DMS153 (cell line): ENCODE measurements at regions not wholly inside any gene's neighbourhood (a gene's known extent, or its start where the extent isn't known, plus 50 kb on each side); places are given as distances from the start of the nearest gene placed in this dataset.
"Not testable (repeated sequence)": the region's sequence is repeated elsewhere in the genome, so short reads cannot be mapped to it uniquely, and the experiment has no call there.

Experiments used
- DNase-seq: peaks from one replicate; lab custom pipeline; 2025; lab: John Stamatoyannopoulos, UW

- DNase-seq = no peak
These were observed 848.6 kb upstream of the PABPC4L start for GRCh38 chr4:135050086-135050717.

GRCh38 chr4:135032670-135033069 lies 831.1 kb upstream of the PABPC4L start:
- no peak for DNase-seq

GRCh38 chr4:135015771-135016170 lies 814.2 kb upstream of the PABPC4L start:
- DNase-seq = no peak

DNA sequence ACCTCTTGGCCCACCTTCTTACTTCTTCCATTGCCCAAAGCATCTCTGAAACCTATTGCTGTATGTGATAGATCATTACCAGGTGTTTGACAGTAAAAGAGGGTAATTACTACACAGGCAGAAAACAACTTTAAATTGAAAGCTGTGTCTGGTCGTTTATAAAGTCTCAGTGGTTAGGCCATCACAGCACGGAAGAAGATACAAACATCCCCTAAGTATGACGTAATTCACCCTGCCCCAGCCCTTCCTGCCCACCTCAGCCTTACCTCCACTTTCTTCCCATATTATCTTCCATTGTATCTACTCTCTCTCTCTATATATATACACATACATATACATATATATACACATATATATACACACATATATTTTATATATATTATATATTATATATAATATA lies 805.8 kb upstream of the PABPC4L start:
- DNase-seq = no peak

DNA sequence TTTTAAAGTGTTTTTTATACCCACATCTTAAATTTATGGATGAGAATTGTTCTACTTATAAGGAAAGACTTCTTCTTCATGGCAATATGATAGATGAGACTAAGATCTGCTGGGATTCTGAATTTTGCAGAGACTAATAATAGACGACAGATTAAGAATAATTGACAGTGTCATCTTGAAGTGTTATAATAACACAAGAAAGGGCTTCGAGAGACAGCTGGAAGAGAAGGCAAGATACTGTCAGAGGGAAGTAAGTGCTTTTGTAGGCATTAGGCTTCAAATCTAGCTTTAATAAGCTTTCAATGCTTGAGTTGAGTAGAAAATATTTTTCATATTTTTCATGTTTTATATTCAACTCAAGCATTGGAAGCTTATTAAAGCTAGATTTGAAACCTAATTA lies 797.6 kb upstream of the PABPC4L start:
- DNase-seq = no peak

GRCh38 chr4:134961963-134962362 lies 760.4 kb upstream of the PABPC4L start:
- DNase-seq = no peak

- DNase-seq = no peak
These were observed 757.3 kb upstream of the PABPC4L start for GRCh38 chr4:134958862-134959261.

GRCh38 chr4:134955059-134955458 lies 753.5 kb upstream of the PABPC4L start:
- no peak for DNase-seq

DNA sequence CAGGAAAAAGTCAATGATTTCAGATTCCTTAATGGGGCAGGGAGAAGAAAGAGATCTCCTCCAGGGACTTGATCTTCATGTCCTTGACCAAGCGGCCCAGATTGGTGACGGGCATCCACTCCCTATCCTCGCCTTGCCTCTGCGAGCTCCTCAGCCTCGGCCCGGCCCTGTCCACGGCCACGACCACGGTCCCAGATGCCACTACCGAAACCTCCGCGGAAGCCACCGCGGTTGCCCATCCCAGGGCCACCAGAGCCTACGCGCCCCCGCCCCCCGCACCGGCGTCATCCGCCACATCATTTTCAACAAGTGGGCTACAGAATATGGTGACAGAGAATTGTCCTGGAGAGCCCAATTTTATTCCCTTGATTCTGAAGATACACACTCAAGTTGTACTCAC lies 751.2 kb upstream of the PABPC4L start:
- no peak for DNase-seq

DNA sequence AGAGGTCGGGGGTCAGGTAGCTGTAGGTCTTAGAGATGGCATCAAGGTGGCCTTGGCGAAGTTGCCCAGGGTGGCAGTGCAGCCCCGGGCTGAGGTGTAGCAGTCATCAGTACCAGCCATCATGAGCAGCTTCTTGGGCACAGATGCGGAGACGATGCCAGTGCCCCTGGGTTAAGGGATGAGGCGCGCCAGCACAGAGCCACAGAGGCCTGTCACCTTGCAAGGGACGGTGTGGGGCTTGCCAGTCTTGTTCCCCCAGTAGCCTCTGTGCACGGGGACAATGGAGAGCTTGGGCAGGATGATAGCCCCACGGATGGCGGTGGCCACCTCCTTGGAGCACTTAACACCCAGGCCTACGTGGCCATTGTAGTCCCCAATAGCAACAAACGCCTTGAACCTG lies 750.7 kb upstream of the PABPC4L start:
- no peak for DNase-seq

- no peak for DNase-seq
These were observed 746.6 kb upstream of the PABPC4L start for GRCh38 chr4:134948110-134948642.

- no peak for DNase-seq
These were observed 742.5 kb upstream of the PABPC4L start for GRCh38 chr4:134944115-134944514.

- DNase-seq = no peak
These were observed 734.4 kb upstream of the PABPC4L start for GRCh38 chr4:134936014-134936413.

DNA sequence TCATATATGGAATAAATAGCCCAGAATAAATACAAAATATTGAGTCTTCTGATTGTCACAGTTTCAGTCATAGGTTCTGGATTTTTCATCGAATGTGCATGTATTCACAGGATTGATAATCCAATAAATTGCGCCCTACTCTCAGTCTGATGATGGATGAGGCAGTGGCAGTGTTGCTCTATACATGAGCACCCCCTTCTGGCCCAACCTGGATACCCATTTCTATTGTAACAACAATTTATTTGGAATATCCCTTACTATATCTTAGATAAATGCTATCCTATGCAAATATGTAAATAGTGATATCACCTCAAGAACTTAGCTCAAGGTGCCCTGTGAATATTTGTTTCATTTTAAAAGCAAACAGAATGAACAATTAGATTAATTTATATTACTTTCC lies 733.7 kb upstream of the PABPC4L start:
- DNase-seq = no peak

- no peak for DNase-seq
These were observed 732.6 kb upstream of the PABPC4L start for GRCh38 chr4:134934036-134934808.

DNA sequence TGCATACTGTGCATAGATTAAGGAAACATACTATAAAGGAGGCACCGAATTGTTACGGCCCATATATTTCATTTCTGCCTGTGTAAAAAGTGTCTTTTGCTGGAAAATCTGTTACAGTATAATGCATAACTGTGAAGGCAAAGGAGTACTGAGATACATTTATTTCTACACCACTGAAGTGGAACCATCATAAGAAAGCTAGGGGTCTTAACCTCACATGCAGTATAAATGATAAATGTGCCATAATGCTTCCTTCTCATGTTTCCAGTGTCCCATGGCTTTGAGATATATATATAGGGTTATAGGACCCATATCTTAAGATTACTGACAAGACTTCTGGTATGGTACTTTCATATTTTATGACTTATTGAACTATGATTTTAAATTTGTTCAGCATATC lies 713.8 kb upstream of the PABPC4L start:
- no peak for DNase-seq

DNA sequence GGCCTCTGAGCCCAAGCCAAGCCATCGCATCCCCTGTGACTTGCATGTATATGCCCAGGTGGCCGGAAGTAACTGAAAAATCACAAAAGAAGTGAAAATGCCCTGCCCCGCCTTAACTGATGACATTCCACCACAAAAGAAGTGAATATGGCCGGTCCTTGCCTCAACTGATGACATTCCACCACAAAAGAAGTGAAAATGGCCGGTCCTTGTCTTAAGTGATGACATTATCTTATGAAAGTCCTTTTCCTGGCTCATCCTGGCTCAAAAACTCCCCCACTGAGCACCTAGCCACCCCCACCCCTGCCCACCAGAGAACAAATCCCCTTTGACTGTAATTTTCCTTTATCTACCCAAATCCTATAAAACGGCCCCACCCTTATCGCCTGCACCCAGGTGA lies 712.7 kb upstream of the PABPC4L start:
- not testable (repeated sequence) for DNase-seq

DNA sequence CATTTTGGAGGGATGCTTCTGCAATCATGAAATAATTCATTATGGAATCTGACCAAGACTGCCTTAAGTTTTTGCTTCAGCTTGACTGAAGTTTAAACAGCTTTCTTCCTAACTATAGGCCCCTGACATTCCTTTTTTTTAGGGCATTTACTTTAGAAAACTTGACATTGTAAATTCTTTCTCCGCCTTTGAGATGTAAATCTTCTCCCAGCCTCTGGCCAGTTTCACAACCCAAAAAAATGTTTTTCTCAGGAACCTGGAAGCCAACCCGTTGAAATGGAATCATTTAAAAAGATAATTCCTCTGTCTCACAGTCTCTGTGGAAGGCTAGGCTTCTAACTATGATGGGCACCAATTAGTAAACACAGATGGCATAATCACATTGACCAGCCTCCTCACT lies 710.4 kb upstream of the PABPC4L start:
- DNase-seq = no peak

DNA sequence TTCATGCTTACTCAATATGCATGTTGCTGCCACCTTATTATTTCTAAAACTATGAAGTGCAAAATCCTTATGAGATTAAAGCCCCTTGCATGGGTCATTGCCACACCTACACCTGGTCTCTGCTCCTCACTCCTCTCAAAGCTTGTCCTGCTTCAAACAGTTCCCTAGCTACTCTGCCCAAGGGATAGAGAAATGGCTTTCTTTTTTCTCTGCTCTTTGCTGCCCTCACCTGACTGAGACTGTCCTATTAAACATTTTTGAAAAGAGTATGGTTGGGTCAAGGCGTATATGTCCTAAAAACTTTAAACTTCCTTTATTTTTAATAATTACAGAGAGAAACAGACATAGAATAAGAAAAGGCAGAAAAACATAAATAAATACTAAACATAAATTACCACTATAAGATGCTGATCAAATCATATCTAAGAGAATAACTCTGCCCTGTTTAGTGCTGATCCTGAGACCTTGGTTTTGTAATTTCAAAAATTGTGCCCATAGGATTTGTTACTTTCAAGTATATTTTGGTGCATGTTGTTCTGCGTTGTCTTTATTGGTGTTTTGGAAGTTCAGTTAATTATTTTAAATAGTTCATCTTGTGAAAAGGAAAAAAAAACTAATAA lies 704.9 kb upstream of the PABPC4L start:
- DNase-seq = peak; percentile 35

GRCh38 chr4:134905061-134905460 lies 703.5 kb upstream of the PABPC4L start:
- DNase-seq = no peak

DNA sequence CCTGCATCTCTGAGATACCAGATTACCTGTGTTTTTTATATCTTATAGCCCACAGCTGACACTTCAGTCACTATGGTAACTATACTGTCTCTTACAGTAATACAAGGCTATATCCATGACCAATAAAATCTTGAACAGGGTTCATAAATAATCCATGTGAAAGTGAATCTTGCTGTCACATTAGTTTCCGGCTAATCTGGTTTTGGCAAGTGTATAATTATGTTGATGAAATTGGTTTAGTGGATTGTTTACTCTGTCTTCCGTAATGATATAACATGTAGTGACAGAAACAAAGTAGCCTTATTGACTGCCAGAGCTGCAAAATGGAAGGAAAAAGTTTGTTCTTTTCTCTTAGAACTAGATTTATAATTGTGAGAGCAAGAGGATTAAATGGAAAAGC lies 686.6 kb upstream of the PABPC4L start:
- DNase-seq = peak; percentile 17

GRCh38 chr4:134885436-134885835 lies 683.8 kb upstream of the PABPC4L start:
- DNase-seq = no peak

DNA sequence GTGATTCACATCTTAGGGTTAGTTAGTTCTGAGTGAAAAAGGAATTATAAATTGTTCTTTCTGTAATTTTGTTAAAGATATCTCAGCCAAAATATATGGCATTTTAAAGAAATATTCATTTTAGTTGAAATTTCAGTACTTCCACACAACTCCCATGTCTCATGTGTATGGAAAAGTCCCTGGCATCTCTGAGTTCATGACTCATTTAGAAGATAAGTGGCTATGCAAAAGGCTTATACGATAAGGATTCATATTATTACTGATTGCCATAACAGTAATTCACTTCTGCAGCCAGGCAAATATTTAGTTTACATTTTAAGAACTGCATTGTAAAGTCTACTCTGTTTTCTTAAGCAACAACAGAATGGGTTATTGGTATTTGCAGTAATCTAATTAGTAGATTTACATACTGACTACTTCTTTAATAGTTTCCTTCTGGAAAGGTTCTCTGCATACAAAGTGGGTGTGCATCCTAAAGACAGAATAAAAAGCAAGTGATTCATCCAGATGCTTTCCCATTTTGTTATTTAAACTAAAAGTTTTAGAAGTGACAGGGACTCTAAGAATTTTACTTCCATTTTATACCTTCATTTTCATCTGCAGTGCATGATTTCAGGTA lies 682.4 kb upstream of the PABPC4L start:
- DNase-seq = no peak
